Glutamatergic neuron (in vitro differentiated cells): ENCODE measurements at regions not wholly inside any gene's neighbourhood (a gene's known extent, or its start where the extent isn't known, plus 50 kb on each side); places are given as distances from the start of the nearest gene placed in this dataset.

Source experiments
- DNase-seq: peaks from one replicate; pipeline ENCODE4 v3.0.0; 2022
- H3K27ac Mint-ChIP-seq: one replicate; pipeline ENCODE4 v1.8.0; 2020; ENCODE audit warnings: mild to moderate bottlenecking, mixed read lengths, inconsistent platforms; ENCODE audit not compliant: unreplicated experiment
- H3K27me3 Mint-ChIP-seq: one replicate; pipeline ENCODE4 v1.8.0; 2020; ENCODE audit warnings: mild to moderate bottlenecking, moderate library complexity, mixed read lengths, inconsistent platforms; ENCODE audit not compliant: unreplicated experiment
- H3K36me3 Mint-ChIP-seq: one replicate; pipeline ENCODE4 v1.8.0; 2020; ENCODE audit warnings: mild to moderate bottlenecking, mixed read lengths, inconsistent platforms; ENCODE audit not compliant: unreplicated experiment
- H3K4me1 Mint-ChIP-seq: one replicate; pipeline ENCODE4 v1.8.0; 2020; ENCODE audit warnings: mild to moderate bottlenecking, low read depth, mixed read lengths, inconsistent platforms; ENCODE audit not compliant: unreplicated experiment
- H3K4me3 Mint-ChIP-seq: one replicate; pipeline ENCODE4 v1.8.0; 2020; ENCODE audit warnings: mild to moderate bottlenecking, mixed read lengths, inconsistent platforms; ENCODE audit not compliant: unreplicated experiment
- H3K9me3 Mint-ChIP-seq: one replicate; pipeline ENCODE4 v1.8.0; 2020; ENCODE audit warnings: mild to moderate bottlenecking, moderate library complexity, mixed read lengths, inconsistent platforms; ENCODE audit not compliant: unreplicated experiment
- CTCF ChIP-seq: fragments of 200-600 bp; sonication (generic); IDR thresholded peaks from one replicate; pipeline ENCODE4 v1.5.0; 2021; ENCODE audit not compliant: partially characterized antibody, unreplicated experiment

GRCh38 chr11:70512716-70513115, 114.4 kb downstream of the CTTN start:
- Mint-ChIP-seq H3K27ac (no peak overlapping the region), H3K4me3 (no peak overlapping the region), H3K36me3 (peaks cover 24% of the 10 kb centered on the region), H3K27me3 (no peaks in the 10 kb centered on the region), H3K4me1 (peaks cover 1% of the 10 kb centered on the region), H3K9me3 (peaks cover 3% of the 10 kb centered on the region)
- DNase-seq, result no peak
- no peak for TF ChIP-seq CTCF

GRCh38 chr11:70517203-70517602, 118.9 kb downstream of the CTTN start:
- no peak overlapping the region for H3K27ac Mint-ChIP-seq
- peaks cover 3% of the 10 kb centered on the region for H3K9me3 Mint-ChIP-seq
- H3K36me3 Mint-ChIP-seq, result peaks cover 21% of the 10 kb centered on the region
- no peak for TF ChIP-seq CTCF
- no peaks in the 10 kb centered on the region for H3K27me3 Mint-ChIP-seq
- H3K4me1 Mint-ChIP-seq, result peaks cover 9% of the 10 kb centered on the region
- no peak overlapping the region for H3K4me3 Mint-ChIP-seq
- no peak for DNase-seq

- Mint-ChIP-seq H3K36me3 (peaks cover 11% of the 10 kb centered on the region), H3K27ac (no peak overlapping the region), H3K4me1 (peaks cover 12% of the 10 kb centered on the region), H3K4me3 (no peak overlapping the region), H3K27me3 (no peaks in the 10 kb centered on the region), H3K9me3 (no peaks in the 10 kb centered on the region)
- no peak for TF ChIP-seq CTCF
- no peak for DNase-seq
Observed at GRCh38 chr11:70517988-70518907, 119.9 kb downstream of the CTTN start.

- Mint-ChIP-seq H3K9me3 (no peaks in the 10 kb centered on the region), H3K4me1 (peaks cover 12% of the 10 kb centered on the region), H3K27ac (no peak overlapping the region), H3K36me3 (peaks cover 11% of the 10 kb centered on the region), H3K27me3 (no peaks in the 10 kb centered on the region), H3K4me3 (no peak overlapping the region)
- no peak for DNase-seq
- TF ChIP-seq CTCF, result no peak
Observed at GRCh38 chr11:70519117-70519516, 120.8 kb downstream of the CTTN start.
